Uterus (tissue), 2 donors: ENCODE measurements at regions not wholly inside any gene's neighbourhood (a gene's known extent, or its start where the extent isn't known, plus 50 kb on each side); places are given as distances from the start of the nearest gene placed in this dataset.

Source experiments
- CTCF ChIP-seq, 4 experiments: fragments of 200-600 bp in 2 of 4; fragments of 450-650 bp in 2 of 4; sonication (generic) in 2 of 4; IDR thresholded peaks; one replicate each; pipeline ENCODE4 v1.5.1; 2016 to 2019; ENCODE audit warnings: antibody characterized with exemption in 4 of 4, mild to moderate bottlenecking in 2 of 4, moderate library complexity in 1 of 4
- POLR2A ChIP-seq, 2 donors: fragments of 450-650 bp; IDR thresholded peaks; one replicate each; pipeline ENCODE4 v1.6.1; 2016; ENCODE audit warnings: antibody characterized with exemption in 2 of 2, mild to moderate bottlenecking in 1 of 2, moderate library complexity in 1 of 2

GRCh38 chr4:36446275-36446674 is 164.9 kb downstream of the DTHD1 start:
- no peak for TF ChIP-seq CTCF (IDR thresholded peaks at IDR 0.05)
- TF ChIP-seq POLR2A (IDR thresholded peaks at IDR 0.05): no peak
